ENCODE measurements at regions not wholly inside any gene's neighbourhood (a gene's known extent, or its start where the extent isn't known, plus 50 kb on each side); places are given as distances from the start of the nearest gene placed in this dataset.

DNA sequence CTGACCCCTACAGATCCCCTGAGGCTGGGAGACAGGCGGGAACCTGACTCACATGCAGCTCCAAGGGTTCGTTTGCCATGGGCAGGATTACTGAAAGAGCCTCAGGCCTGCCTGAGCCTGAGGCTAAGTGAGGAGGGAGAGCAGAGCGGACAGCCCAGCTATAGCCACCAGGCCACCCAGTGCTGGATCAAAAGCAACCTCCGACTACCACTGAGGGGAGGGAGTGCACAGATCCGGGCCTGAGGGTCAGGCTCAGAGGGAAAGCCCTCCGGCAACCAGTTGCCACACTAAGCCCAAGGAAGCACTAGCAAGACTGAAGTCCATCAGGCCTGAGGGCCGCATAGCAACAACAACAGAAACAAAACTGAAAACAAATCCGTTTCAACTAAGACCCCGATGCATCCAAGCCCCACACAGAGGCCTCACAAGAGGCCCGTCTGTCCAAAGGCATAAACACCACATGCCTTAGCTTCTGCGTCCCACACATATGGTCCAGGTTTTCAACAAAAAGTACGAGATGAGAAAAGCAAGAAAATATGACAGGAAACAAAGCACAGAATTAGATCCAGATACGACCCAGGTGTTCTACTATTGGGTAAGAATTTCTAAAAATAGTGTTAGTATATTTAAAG, 92.5 kb upstream of the VIPR2 start:
- Histone ChIP-seq H3K4me3 (ENCODE audit: low read length) (no peak overlapping the region), H3K9me3 (ENCODE audit: control insufficient read depth, low read length) (peaks cover 73% of the 10 kb centered on the region), H3K9ac (ENCODE audit: extremely low read depth, low read length, poor library complexity, severe bottlenecking) (no peak overlapping the region), H3K27me3 (ENCODE audit: control insufficient read depth, insufficient read depth, low read length, poor library complexity, severe bottlenecking) (no peaks in the 10 kb centered on the region), H3K4me1 (ENCODE audit: control insufficient read depth, insufficient read depth, low read length) (no peaks in the 10 kb centered on the region), H3K36me3 (ENCODE audit: control insufficient read depth, insufficient read depth, low read length) (no peaks in the 10 kb centered on the region), H3K27ac (ENCODE audit: low read depth, low read length) (no peak overlapping the region)
- WGBS, 2 experiments (ENCODE audit: insufficient coverage in 1 of 2, insufficient read length in 1 of 2), result 79 to 90% methylated on average over 8 to 13 of the region's 13 CpGs
- H3K36me3 Mint-ChIP-seq (ENCODE audit: low read depth), result no peaks in the 10 kb centered on the region
- DNase-seq, result no peak
- H3K9me3 Mint-ChIP-seq, result peaks cover 79% of the 10 kb centered on the region
- H3K4me1 Mint-ChIP-seq, result no peaks in the 10 kb centered on the region
- no peaks in the 10 kb centered on the region for H3K27me3 Mint-ChIP-seq (ENCODE audit: insufficient read depth)
- no peak overlapping the region for H3K4me3 Mint-ChIP-seq
- no peak overlapping the region for H3K27ac Mint-ChIP-seq
- TF ChIP-seq CTCF (conservative IDR thresholded peaks at IDR 0.05), result no peak

GRCh38 chr7:159231017-159231416, 86.3 kb upstream of the VIPR2 start:
- no peaks in the 10 kb centered on the region for H3K4me1 ChIP-seq (ENCODE audit: control insufficient read depth, insufficient read depth, low read length)
- no peaks in the 10 kb centered on the region for H3K4me1 Mint-ChIP-seq
- no peak overlapping the region for H3K27ac Mint-ChIP-seq
- TF ChIP-seq CTCF (conservative IDR thresholded peaks at IDR 0.05), result no peak
- no peaks in the 10 kb centered on the region for H3K36me3 ChIP-seq (ENCODE audit: control insufficient read depth, insufficient read depth, low read length)
- no peaks in the 10 kb centered on the region for H3K36me3 Mint-ChIP-seq (ENCODE audit: low read depth)
- no peak for DNase-seq
- no peaks in the 10 kb centered on the region for H3K27me3 Mint-ChIP-seq (ENCODE audit: insufficient read depth)
- no peak overlapping the region for H3K4me3 Mint-ChIP-seq
- H3K9me3 ChIP-seq (ENCODE audit: control insufficient read depth, low read length), result peaks cover 89% of the 10 kb centered on the region
- H3K9me3 Mint-ChIP-seq, result peaks cover 77% of the 10 kb centered on the region
- H3K4me3 ChIP-seq (ENCODE audit: low read length), result no peak overlapping the region
- H3K27ac ChIP-seq (ENCODE audit: low read depth, low read length), result no peak overlapping the region
- WGBS, 2 experiments (ENCODE audit: insufficient coverage in 1 of 2, insufficient read length in 1 of 2), result 85 to 88% methylated on average over 10 to 33 of the region's 33 CpGs
- H3K27me3 ChIP-seq (ENCODE audit: control insufficient read depth, insufficient read depth, low read length, poor library complexity, severe bottlenecking), result no peaks in the 10 kb centered on the region
- no peak overlapping the region for H3K9ac ChIP-seq (ENCODE audit: extremely low read depth, low read length, poor library complexity, severe bottlenecking)

DNA sequence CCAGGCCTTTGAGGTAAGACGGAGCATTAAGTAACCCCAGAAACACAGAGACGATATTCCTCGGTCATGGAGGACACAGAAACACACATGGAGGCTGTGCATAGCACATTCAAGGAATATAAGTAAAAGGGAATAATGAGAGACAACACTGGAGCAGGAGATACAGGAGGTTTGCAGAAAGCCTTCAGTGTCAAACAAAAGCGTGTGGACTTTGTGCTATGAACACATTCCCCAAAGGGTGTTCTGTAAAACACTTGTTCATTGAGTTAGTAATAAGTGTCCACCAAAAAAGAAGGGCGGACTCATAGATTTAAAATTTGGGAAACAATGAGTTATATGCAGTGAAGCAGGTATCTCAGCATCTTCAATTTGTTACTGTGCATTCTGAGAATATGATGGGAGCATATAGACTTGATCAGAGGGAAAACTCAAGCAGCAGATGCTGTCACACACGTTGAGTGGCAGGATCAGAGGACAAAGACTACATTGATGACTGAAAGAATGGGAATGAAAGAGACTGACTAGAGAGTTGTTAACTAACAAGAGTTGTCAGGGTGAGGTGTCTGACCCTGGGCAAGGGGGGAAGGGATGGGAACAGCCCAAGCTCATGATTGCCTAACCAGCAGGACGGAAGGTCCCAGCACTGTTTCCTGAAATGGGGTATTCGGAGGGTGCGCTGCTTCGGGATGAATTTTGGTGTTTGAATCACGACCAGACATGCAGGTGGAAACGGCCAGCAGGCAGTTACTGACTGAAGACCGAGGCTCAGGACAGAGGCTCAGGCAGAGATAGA, 85.2 kb upstream of the VIPR2 start:
- Mint-ChIP-seq H3K36me3 (ENCODE audit: low read depth) (no peaks in the 10 kb centered on the region), H3K27ac (no peak overlapping the region), H3K9me3 (peaks cover 74% of the 10 kb centered on the region), H3K4me1 (no peaks in the 10 kb centered on the region), H3K27me3 (ENCODE audit: insufficient read depth) (no peaks in the 10 kb centered on the region), H3K4me3 (no peak overlapping the region)
- no peak for TF ChIP-seq CTCF (conservative IDR thresholded peaks at IDR 0.05)
- H3K9ac ChIP-seq (ENCODE audit: extremely low read depth, low read length, poor library complexity, severe bottlenecking), result no peak overlapping the region
- H3K4me1 ChIP-seq (ENCODE audit: control insufficient read depth, insufficient read depth, low read length), result no peaks in the 10 kb centered on the region
- peaks cover 92% of the 10 kb centered on the region for H3K9me3 ChIP-seq (ENCODE audit: control insufficient read depth, low read length)
- no peak for DNase-seq
- H3K36me3 ChIP-seq (ENCODE audit: control insufficient read depth, insufficient read depth, low read length), result no peaks in the 10 kb centered on the region
- WGBS, 2 experiments (ENCODE audit: insufficient coverage in 1 of 2, insufficient read length in 1 of 2), result 75% methylated on average over 10 to 13 of the region's 13 CpGs
- no peak overlapping the region for H3K27ac ChIP-seq (ENCODE audit: low read depth, low read length)
- H3K27me3 ChIP-seq (ENCODE audit: control insufficient read depth, insufficient read depth, low read length, poor library complexity, severe bottlenecking), result no peaks in the 10 kb centered on the region
- no peak overlapping the region for H3K4me3 ChIP-seq (ENCODE audit: low read length)

All from endodermal cell (in vitro differentiated cells).